NCI-H1694 treated with DMSO at 0.1 percent for 48 hours (cell line): ENCODE measurements at regions not wholly inside any gene's neighbourhood (a gene's known extent, or its start where the extent isn't known, plus 50 kb on each side); places are given as distances from the start of the nearest gene placed in this dataset.
A peak's percentile ranks its signal among the peaks of the same experiment; 100 is the strongest.

Experiments used
- DNase-seq: peaks from one replicate; lab custom pipeline; 2025; lab: John Stamatoyannopoulos, UW

GRCh38 chr12:15033029-15033428, 60.2 kb downstream of the PDE6H start:
- no peak for DNase-seq

- DNase-seq, result no peak
These were observed 60.8 kb downstream of the PDE6H start for GRCh38 chr12:15033641-15034040.

- DNase-seq, result no peak
These were observed 62.3 kb downstream of the PDE6H start for GRCh38 chr12:15035185-15035584.

- no peak for DNase-seq
These were observed 64.3 kb downstream of the PDE6H start for GRCh38 chr12:15037091-15037687.

GRCh38 chr12:15038137-15038536, 65.3 kb downstream of the PDE6H start:
- DNase-seq, result no peak

GRCh38 chr12:15044471-15044870, 71.6 kb downstream of the PDE6H start:
- DNase-seq, result no peak

- no peak for DNase-seq
These were observed 72.6 kb downstream of the PDE6H start for GRCh38 chr12:15045451-15045850.

- no peak for DNase-seq
These were observed 74.8 kb downstream of the PDE6H start for GRCh38 chr12:15047611-15048010.

GRCh38 chr12:15049461-15050153, 76.8 kb downstream of the PDE6H start:
- peak; percentile 7 for DNase-seq

- DNase-seq, result no peak
These were observed 77.8 kb downstream of the PDE6H start for GRCh38 chr12:15050659-15051058.

GRCh38 chr12:15052691-15053090, 79.8 kb downstream of the PDE6H start:
- no peak for DNase-seq

- no peak for DNase-seq
These were observed 83.4 kb downstream of the PDE6H start for GRCh38 chr12:15056218-15056617.
